ENCODE measurements at regions not wholly inside any gene's neighbourhood (a gene's known extent, or its start where the extent isn't known, plus 50 kb on each side); places are given as distances from the start of the nearest gene placed in this dataset.

DNA sequence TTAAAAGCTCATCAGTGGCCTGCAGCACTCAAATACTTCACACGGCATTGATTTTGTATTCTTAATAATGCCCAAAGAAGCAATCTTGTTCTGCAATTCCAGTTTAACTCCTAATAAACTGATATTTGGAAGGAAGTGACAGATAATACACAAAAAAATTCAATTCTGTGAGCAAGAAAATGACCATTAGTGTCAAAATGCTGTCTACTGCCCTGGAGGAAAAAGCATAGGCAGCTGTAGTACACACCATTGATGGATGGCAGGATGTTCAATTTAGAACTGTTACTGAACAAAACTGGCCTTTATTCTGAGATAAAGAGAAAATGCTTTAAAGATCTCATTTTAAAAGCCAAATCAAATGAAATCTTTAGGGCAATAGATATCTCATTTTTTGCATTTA, 251.3 kb upstream of the FMN2 start:
- DNase-seq, result no peak

DNA sequence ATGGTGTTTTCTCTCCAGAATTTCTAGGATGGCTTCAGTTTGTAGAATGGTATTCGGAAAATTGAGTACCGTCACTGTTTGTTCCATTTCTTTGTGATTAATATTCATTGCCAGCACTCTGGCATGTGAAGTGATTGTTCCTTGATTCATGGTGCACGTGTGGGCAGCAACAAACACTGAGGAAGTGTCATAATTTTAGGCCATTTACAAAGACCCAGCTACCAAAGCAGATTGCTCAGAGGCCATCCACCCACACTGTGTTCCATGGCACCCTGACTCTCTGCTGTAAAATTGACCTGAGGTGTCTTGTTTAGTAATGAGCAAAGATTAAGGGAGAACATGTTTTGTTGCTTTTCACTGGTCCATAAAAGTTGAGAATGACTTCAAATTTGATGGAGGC, 250.9 kb upstream of the FMN2 start:
- no peak for DNase-seq

DNA sequence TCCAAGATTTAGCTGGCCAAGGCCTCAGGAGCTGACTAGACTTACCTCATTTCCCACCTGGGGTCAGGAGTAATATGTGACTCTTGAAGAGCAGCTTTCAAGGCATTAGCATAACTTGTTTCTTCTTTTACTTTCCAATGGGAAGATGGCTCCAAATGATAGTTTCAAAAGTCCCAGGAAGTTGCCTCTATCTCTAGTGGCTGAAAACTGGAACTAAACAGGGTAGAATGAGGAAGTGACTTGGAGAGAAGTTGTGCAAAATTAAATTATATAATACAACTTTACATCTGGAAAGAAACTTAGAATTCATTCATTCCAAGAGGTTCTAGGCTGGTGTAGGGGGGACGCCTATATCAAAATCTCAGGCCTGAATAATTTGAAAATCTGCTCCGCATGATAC, 250.1 kb upstream of the FMN2 start:
- DNase-seq, result no peak

DNA sequence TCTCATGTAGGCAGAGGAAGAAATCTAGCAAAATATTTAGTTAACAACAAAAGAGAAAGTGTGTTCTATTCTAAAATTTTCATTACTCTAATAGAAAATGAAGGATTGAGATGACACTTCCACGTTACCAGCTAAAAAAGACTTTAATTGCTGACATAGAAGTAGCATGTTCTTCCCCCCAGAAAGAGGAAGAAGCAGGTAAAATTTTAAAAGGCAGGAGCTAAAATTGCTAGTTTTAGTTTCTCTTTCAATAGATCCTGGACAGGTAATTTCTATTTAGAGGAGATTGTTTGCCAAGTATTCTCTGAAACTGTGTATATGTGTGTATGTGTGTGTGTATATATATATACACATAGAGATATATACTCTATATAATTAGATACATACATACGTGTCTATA, 248.1 kb upstream of the FMN2 start:
- DNase-seq, result no peak

DNA sequence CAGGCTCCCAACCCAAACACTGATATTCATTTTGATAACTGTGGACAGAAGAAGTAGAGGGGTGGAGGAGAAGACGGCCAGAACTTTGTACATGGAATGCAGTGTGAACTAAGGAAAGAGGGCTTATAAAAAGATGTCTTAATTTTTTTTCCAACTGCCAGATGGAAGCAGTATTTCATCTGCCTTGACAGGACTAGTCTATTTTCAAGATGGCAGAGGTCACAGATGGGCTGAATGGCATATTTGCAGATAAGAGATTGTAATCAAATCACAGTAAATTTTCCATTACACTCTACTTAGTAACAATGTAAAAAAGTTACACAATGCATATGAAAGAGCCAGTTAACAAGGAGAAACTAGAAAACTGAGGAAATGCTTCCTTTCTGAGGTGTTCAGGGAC, 246.8 kb upstream of the FMN2 start:
- DNase-seq, result no peak

DNA sequence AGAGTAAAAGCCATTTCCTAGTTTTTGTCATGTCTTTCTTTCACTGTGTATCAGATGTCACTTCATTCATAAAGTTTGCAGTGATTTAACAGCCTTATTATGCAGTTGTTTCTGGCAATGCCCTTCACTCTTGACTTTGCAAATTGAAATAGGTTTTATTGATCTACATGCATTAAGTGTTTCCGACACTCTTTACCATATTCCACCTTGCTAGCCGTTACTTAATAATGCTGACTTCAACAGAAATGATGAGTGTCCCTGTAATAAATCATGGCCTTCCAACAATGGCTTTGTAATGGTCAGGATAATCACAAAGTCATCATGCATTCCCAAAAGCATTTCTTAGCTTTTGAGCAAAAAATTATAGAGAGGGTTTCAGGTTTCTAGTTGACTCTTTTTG, 236.8 kb upstream of the FMN2 start:
- DNase-seq, result no peak

DNA sequence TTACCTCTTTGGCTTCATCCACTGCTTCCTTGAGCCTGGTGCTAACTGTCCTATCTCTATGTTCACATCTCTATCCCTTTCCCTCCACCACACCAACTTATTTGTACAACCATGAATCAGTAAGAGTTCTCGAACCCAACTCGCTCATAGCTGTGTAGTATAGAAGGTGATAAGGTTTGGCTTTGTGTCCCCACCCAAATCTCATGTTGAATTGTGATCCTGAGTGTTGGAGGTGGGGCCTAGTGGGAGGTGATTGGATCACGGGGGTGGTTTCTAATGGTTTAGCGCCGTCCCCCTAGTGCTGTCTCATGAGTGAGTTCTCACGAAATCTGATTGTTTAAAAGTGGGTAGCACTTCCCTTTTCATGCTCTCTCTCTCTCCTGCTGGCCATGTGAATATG, 235.6 kb upstream of the FMN2 start:
- no peak for DNase-seq

DNA sequence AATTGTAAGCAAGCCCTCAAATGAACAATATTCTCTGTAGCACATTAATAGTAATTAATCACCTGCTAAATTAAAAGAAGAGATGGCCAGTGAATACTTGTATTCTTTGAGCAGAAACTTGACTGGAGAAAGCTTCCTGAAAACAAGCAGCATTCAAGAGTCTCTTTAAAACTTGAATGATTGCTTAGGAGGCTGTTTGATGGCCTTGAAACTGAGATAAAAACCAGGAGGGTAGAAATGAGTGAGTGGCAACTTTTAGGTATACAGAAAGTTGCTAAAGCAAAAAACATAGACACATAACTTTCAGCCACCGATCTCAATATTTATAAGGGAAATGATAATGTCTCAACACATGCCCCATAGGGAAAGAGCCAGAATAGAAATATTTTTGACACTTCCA, 234.8 kb upstream of the FMN2 start:
- DNase-seq, result no peak

DNA sequence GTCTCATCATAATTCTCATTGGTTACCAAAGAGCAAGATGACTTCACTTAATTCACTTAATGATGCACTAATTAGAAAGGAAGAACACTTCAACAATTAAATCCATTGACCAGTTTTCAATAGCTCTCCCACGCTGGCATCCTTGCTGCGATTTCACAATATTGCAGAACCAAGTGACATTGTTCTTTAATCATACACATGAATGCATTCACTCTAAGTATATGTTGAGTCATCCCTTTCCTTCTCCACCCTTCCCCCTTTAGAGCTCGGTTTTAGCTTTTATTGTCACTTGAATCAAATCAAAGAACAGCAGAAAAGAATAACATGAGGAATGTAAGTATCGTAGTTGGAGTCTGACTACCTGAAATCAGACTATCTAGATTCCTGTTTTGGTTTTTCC, 233.6 kb upstream of the FMN2 start:
- DNase-seq, result no peak

DNA sequence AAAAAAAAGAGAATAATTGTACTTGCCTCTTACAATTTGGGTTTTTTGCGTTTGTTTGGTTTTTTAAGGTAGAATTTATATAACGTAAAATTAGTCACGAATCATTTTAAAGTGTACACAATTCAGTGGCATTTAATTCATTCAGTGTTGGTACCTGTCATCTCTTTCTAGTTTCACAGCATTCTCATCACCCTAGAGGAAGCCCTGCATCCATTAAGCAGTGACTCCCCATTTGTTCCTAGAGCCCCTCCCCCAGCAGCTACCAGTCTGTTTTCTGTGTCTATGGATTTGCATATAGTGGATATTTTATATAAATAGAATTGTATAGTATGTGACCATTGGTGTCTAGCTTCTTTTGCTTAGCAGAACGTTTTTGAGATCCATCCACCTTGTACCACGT, 233.2 kb upstream of the FMN2 start:
- DNase-seq, result no peak

DNA sequence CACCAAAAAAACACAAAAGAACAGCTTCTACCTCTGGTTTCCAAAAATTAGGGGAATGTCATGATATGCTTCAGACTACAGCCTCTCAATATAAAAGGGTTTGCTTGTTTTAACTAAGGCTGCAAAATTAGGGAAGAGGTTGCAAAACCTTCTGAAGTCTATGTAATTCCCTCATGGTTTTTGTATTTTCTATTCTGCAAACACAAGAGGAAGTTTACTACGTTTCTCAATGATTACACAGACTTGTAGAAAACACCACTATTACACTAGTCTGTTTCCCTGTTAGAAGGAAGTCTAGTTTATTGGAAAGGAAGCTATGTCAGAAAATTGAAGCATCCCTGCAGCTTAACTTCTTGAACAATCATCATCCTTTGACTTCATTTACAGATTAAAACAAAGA, 229.7 kb upstream of the FMN2 start:
- DNase-seq, result no peak

DNA sequence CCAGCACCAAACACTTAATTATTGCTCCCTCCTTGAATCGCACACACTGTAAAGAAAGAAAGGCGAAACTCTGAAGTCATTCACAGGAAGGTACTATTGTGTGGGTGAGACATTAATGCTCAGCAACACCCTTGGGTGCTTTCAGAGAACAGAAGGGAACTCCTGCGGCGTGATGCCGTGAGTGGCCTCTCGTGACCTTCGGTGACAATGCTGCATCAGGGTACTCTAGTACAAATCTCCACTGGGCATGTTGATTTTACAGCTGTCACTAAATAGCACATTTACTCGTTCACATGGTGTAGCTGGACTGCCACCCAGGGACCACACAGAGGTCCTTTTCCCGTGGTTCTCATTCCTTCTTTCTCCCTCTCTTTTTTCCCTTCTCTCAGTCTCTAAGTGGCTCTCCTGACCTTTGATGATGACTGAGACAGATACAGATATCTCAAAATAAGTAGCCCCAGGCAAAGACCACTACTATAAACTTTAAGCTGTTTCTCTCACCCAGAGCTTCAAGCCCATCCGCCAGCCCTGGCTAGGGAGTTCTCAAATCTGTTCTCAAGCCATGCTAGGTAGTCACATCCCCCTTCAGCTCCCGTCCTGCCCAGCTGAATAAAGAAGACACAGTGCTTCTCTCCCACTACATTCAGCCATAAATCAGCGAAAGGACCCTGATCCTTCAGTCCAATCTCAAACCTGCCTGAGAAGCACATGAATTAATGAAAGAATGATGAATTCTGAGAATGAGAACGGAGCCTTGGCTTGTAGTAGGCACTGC, 223.4 kb upstream of the FMN2 start:
- DNase-seq, result no peak

DNA sequence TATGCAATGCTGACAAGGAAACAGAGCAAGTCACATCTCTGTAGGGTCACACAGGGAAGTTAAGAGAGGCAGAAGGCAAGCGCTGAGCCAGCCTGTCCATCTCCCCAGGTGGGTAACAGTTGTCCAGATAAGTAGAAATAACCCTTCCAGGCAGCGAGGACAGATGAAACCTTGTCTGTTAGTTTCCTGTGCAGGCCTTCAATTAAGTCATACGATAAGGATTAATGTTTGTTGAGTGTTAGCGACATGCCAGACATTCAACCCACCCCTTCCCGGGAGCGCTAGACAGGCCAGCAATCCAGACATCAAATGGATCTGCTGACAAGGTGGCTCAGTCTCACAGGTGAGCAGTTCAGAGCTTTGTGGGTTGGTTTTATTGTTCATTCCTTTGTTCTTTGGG, 221.5 kb upstream of the FMN2 start:
- DNase-seq, result no peak

DNA sequence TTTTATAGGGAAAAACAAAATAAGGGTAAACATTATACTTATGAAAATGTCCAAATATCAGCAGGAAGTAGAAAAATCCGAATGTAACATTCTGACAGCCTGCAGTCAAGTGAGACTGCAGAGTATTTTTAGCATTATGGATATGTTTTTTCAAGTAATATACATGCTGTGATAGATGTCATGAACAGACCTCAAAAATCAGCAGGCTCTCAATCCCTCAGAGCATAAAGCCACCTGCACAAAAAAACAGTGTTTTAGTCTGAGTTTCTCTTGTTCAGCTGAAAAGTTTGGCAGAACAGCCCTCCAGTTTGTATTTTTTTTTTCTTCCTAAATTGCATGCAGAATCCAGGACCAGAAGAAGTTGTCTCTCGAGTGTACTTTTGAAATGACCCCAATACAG, 219.1 kb upstream of the FMN2 start:
- DNase-seq, result no peak

DNA sequence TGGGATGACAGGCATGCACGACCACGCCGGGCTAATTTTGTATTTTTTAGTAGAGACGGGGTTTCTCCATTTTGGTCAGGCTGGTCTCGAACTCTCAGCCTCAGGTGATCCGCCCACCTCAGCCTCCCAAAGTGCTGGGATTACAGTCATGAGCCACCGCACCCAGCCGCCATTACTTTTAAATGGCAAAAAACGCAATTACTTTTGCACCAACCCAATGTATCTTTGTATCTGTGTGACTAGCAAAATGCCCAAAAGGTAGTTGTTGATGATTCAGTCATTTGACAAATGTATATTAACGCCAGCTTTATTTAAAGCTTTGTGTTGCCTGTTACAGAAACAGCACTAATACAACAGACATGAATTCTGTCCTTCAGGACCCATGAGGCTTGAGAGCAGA, 216.9 kb upstream of the FMN2 start:
- DNase-seq, result no peak

DNA sequence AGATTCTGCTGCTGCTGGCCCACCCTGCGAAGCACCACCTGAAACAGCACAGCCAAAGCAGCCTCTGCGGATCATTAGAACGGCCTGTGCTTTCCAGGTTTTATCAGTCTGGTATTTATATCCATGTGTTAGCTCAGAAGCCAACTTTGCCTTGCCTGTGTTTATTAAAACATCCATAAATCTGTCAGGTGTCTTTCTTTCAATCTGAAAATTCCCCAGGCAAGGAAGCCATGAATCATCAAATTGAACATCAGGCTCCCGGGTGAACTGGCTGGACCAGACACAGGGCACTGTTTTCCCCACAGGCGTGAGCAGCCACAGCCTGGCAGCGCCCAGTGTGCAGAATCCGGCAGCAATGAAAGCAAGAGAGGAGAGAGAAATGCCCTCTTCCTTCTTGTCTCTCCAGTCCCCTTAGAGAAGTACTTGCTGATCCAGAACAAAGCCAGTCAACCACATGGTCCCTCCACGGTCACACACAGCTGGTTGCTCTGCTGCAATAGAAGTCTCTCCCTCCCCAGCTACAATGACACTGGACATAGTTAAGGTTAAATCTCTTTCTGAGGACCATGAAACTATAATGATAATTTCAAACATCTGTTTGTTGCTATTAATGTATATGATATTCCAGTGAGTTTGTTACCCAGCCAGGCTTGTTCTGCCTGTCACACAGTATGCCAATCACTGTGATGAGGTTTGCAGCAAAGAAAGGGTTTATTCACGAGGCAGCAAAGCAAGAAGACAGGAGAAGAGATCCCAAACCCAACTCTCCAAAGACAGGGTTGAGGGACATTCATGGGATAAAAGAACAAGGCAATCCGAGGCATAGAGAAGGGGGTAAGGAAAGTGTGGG, 212.1 kb upstream of the FMN2 start:
- DNase-seq, result no peak

DNA sequence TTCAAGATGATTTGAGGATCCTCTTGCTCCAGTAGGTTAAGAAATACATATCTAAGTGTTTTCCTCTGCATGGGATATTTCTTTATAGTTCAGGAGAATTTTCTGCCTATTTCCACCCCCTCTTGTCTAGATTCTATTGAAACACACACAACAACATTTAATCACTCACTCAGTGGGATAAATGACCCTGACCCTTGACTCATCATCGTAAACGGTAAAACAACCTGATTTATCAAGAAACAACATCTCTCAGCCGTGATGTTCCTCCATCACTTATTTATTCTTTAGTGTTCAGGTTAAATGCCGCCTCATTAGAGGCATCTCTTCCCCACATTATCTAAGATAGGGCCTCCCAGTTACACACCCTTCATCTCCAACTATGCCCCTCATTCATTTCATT, 208.7 kb upstream of the FMN2 start:
- no peak for DNase-seq

DNA sequence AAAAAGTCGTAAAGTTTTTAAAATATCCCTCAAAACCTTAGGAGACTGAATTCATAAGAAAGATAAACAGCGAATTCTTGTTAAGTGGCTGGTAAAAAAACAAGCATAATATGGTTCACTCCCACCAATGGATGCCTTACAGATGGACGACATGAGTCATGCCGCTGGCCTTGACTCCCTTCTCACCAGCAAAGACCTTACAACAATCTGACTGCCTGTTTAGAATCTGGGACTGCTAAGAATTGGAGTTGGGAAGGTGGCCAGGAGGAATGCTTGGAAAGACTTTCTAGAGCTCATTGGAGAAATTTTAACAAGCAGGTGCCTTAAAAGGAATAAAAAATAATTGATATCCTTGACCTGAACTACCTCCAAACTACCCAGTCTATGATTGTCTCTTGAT, 206.9 kb upstream of the FMN2 start:
- DNase-seq, result no peak

DNA sequence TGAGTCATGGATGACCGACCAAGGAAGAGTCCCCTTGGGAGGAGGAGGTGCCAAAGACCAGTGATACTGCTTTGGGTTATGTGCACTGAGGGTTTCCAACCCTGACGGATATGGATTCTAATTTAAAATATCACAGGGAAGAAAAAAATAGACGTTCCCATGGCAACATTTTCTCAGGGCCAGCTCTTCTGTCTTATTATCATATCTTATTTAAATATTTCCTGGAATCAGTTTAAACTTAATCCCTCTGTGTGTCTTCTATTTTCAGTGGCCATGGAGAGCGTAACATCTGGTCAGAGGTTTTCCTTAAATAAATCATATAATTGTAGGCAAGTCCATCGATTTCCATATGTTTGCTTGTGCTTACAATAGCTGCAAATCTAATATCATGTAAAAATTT, 205.4 kb upstream of the FMN2 start:
- no peak for DNase-seq

DNA sequence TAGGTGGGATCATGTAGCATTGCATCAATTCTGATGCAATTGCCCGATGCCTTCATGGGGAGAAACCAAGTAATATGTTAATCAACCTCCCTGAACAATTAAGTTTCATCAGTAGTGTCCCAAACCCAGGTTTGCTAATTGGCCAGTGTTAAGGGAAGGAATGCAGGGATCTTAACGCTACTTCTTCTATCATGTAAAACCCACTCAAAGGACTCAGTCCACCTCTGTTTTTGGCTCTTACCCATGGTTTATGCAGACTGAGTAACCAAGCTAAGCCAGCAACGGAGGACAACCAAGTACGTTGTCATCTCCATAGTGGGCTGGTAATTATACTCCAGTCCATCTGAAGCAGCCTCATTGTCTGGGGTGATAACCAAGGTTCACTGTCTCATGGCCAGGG, 203.0 kb upstream of the FMN2 start:
- no peak for DNase-seq

DNA sequence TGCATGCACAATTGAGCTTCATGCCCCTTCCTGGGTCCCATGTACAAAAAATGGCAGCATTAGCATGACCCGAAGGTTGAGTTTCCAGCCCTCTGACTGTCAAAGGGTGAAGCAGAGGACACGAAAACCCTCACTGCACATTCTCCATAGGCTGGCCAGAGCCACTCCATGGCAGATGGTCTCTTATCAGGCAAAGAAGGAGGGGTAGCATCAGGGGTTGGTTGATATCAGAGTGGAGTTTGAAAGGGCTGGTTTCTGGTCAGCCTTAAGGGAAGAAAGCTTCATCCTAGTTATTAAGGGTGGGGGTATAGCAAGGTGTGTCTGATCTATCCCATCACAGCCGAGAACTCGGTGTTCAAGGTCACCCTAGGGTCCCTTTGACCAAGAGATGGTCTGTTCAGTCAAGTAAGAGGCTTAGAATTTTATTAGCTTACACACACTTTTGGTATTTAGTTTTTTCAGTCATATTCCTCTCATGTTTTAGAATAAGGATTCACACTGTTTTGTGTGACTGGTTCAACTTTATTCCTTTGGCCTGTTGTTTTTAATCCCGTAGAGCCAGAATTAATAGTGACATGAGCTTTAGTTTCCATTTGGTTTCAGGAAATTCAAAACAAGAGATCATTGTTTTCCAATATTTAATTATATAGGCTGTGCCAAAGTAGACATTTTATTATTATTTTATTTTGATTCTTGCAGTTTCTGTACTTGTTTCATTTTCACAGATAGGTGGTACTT, 199.9 kb upstream of the FMN2 start:
- no peak for DNase-seq

DNA sequence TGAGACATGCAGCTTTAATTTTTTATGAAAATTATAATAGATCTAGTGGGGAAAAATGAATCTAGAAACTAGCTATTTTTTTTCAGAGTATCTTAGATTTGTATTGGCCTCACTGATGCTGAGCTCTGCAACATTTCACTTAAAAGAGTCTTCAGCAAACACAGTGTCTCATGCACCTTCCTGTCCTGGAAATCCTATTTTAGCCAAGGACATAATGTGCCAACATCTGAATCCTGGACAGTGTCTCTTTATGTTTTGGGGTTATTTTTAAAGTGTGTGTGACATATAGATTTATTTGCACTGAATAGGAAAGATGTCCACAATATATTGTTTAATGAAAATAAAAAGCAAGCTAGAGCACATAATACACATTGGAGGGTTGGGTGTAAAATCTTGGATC, 199.1 kb upstream of the FMN2 start:
- DNase-seq, result no peak

DNA sequence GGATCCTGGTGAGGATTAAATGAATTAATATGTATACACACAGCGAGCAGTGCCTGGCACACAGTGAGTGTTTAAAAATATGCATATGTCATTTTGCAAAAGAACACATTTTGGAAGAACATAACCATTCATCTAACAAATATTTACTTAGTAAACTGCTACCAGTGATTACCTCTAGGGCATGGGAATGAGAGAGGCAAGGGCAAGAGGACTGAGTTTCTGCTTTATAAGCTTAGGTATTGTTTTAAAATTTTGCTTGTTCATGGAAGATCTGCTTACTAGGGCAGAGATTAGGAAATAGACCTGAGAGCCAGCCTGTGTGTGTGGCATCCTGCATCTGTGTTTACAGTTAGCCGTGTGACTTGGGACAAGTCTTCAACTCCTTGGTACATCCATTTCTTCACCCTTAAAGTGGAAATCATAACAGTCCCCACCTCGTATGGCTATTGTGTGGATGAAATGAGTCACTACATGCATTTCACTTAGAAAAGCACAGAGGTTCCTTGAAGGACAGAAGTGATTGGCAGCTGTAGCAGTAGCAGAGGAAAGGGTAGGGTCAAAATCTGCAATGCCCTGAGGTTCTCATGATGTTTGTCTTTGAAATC, 198.5 kb upstream of the FMN2 start:
- no peak for DNase-seq

DNA sequence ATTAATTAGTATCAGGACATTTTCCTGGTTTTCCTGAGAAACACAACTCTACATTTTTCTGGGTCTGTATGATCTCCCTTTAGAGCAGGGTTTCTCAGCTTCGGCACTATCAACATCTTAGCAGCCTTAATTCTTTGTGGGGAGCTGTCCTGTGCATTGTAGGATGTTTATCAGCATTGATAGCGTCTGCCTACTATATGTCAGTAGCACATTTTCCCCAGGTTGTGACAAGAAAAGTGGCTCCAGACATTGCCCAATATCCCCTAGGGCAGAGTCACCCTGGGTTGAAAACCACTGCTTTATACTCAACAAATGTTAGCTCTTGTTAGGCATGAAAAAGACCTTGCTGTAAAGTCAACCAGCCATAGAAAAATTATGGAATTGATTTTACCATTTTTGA, 195.1 kb upstream of the FMN2 start:
- no peak for DNase-seq

Measured in stimulated activated CD4-positive, alpha-beta T cell treated with anti-CD3 and anti-CD28 coated beads, Interleukin-1b, Interleukin-23, amount 100 ng/mL, for 48 hours (primary cell).